ENCODE measurements at regions not wholly inside any gene's neighbourhood (a gene's known extent, or its start where the extent isn't known, plus 50 kb on each side); places are given as distances from the start of the nearest gene placed in this dataset.
"Not testable (repeated sequence)": the region's sequence is repeated elsewhere in the genome, so short reads cannot be mapped to it uniquely, and the experiment has no call there.

- in situ Hi-C loops (cut with MboI) = no loop called here
- H3K9me3 ChIP-seq (ENCODE audit: low read depth) = no peaks in the 10 kb centered on the region
- H3F3A ChIP-seq (ENCODE audit: insufficient read depth) = no peaks in the 10 kb centered on the region
- H3K4me1 ChIP-seq (ENCODE audit: insufficient read depth) = no peaks in the 10 kb centered on the region
- WGBS, 2 experiments (ENCODE audit: low coverage in 1 of 2, low lambda C conversion rate in 2 of 2, missing lambda C conversion rate in 2 of 2) = 56 to 76% methylated on average over 2 of the region's 2 CpGs
- H3K79me2 ChIP-seq (ENCODE audit: insufficient read depth) = no peaks in the 10 kb centered on the region
- no peaks in the 10 kb centered on the region for H3K9me2 ChIP-seq (ENCODE audit: insufficient read depth)
- no peaks in the 10 kb centered on the region for H3K36me3 ChIP-seq (ENCODE audit: low read depth)
- no peak overlapping the region for H3K27ac ChIP-seq
- H3K27me3 ChIP-seq (replicated peaks; ENCODE audit: insufficient read depth) = no peaks in the 10 kb centered on the region
- no peak overlapping the region for H3K4me2 ChIP-seq (ENCODE audit: unreplicated experiment)
- H2AFZ ChIP-seq = no peak overlapping the region
- TF ChIP-seq EZH2phosphoT487 (IDR thresholded peaks at IDR 0.05; ENCODE audit: insufficient read depth, low read depth) (no peak), EZH2 (IDR thresholded peaks at IDR 0.05; ENCODE audit: insufficient read depth, poor library complexity, severe bottlenecking) (no peak)
- H4K20me1 ChIP-seq (ENCODE audit: insufficient read depth) = no peaks in the 10 kb centered on the region
- DNase-seq = no peak
- no peak overlapping the region for H3K9ac ChIP-seq
- H3K4me3 ChIP-seq = no peak overlapping the region
Measured at GRCh38 chr18:42336139-42336538, 381.1 kb downstream of the PIK3C3 start.

- not testable (repeated sequence) for H3K36me3 ChIP-seq (ENCODE audit: low read depth); H3K27me3 ChIP-seq (replicated peaks; ENCODE audit: insufficient read depth)
Measured at GRCh38 chr18:42337337-42337736, 382.3 kb downstream of the PIK3C3 start.

GRCh38 chr18:42338683-42339082 is 383.6 kb downstream of the PIK3C3 start:
- no peak overlapping the region for H2AFZ ChIP-seq
- no peak overlapping the region for H3K4me3 ChIP-seq
- DNase-seq = no peak
- no peaks in the 10 kb centered on the region for H4K20me1 ChIP-seq (ENCODE audit: insufficient read depth)
- no peaks in the 10 kb centered on the region for H3K79me2 ChIP-seq (ENCODE audit: insufficient read depth)
- no peaks in the 10 kb centered on the region for H3K9me2 ChIP-seq (ENCODE audit: insufficient read depth)
- no peak for TF ChIP-seq EZH2 (IDR thresholded peaks at IDR 0.05; ENCODE audit: insufficient read depth, poor library complexity, severe bottlenecking)
- TF ChIP-seq EZH2phosphoT487 (IDR thresholded peaks at IDR 0.05; ENCODE audit: insufficient read depth, low read depth) = no peak
- no peaks in the 10 kb centered on the region for H3K36me3 ChIP-seq (ENCODE audit: low read depth)
- H3K27ac ChIP-seq = no peak overlapping the region
- no peaks in the 10 kb centered on the region for H3K9me3 ChIP-seq (ENCODE audit: low read depth)
- WGBS, 2 experiments (ENCODE audit: low coverage in 1 of 2, low lambda C conversion rate in 2 of 2, missing lambda C conversion rate in 2 of 2) = 13 to 19% methylated on average over 2 of the region's 2 CpGs
- H3K9ac ChIP-seq = no peak overlapping the region
- in situ Hi-C loops (cut with MboI) = no loop called here
- H3K4me1 ChIP-seq (ENCODE audit: insufficient read depth) = no peaks in the 10 kb centered on the region
- no peaks in the 10 kb centered on the region for H3K27me3 ChIP-seq (replicated peaks; ENCODE audit: insufficient read depth)
- no peak overlapping the region for H3K4me2 ChIP-seq (ENCODE audit: unreplicated experiment)
- H3F3A ChIP-seq (ENCODE audit: insufficient read depth) = no peaks in the 10 kb centered on the region

More at GRCh38 chr18:42337337-42337736, 382.3 kb downstream of the PIK3C3 start:
- DNase-seq; H3K27ac ChIP-seq; H3K9me2 ChIP-seq (ENCODE audit: insufficient read depth); H3K4me2 ChIP-seq (ENCODE audit: unreplicated experiment); H3K79me2 ChIP-seq (ENCODE audit: insufficient read depth); H2AFZ ChIP-seq; H3K9ac ChIP-seq; H3K4me1 ChIP-seq (ENCODE audit: insufficient read depth); H3F3A ChIP-seq (ENCODE audit: insufficient read depth); H3K4me3 ChIP-seq; in situ Hi-C loops (cut with MboI); H4K20me1 ChIP-seq (ENCODE audit: insufficient read depth); H3K9me3 ChIP-seq (ENCODE audit: low read depth): not testable (repeated sequence)
- WGBS, 2 experiments (ENCODE audit: low coverage in 1 of 2, low lambda C conversion rate in 2 of 2, missing lambda C conversion rate in 2 of 2) = 44 to 65% methylated on average over 2 of the region's 2 CpGs

- Histone ChIP-seq H3F3A (ENCODE audit: insufficient read depth) (no peaks in the 10 kb centered on the region), H3K27me3 (replicated peaks; ENCODE audit: insufficient read depth) (no peaks in the 10 kb centered on the region), H3K4me3 (no peak overlapping the region), H3K9ac (no peak overlapping the region), H3K36me3 (ENCODE audit: low read depth) (no peaks in the 10 kb centered on the region), H3K79me2 (ENCODE audit: insufficient read depth) (no peaks in the 10 kb centered on the region), H3K27ac (no peak overlapping the region), H3K9me3 (ENCODE audit: low read depth) (no peaks in the 10 kb centered on the region), H3K4me1 (ENCODE audit: insufficient read depth) (no peaks in the 10 kb centered on the region), H4K20me1 (ENCODE audit: insufficient read depth) (no peaks in the 10 kb centered on the region), H3K4me2 (ENCODE audit: unreplicated experiment) (no peak overlapping the region), H3K9me2 (ENCODE audit: insufficient read depth) (no peaks in the 10 kb centered on the region), H2AFZ (no peak overlapping the region)
- 58% methylated on average over 4 of the region's 4 CpGs for WGBS, 2 experiments (ENCODE audit: low coverage in 1 of 2, low lambda C conversion rate in 2 of 2, missing lambda C conversion rate in 2 of 2)
- no peak for DNase-seq
- TF ChIP-seq EZH2 (IDR thresholded peaks at IDR 0.05; ENCODE audit: insufficient read depth, poor library complexity, severe bottlenecking) (no peak), EZH2phosphoT487 (IDR thresholded peaks at IDR 0.05; ENCODE audit: insufficient read depth, low read depth) (no peak)
- in situ Hi-C loops (cut with MboI) = no loop called here
Measured at GRCh38 chr18:42339372-42339771, 384.3 kb downstream of the PIK3C3 start.

GRCh38 chr18:42340423-42341009 is 385.5 kb downstream of the PIK3C3 start:
- no peaks in the 10 kb centered on the region for H3K9me2 ChIP-seq (ENCODE audit: insufficient read depth)
- in situ Hi-C loops (cut with MboI) = no loop called here
- WGBS, 2 experiments (ENCODE audit: low coverage in 1 of 2, low lambda C conversion rate in 2 of 2, missing lambda C conversion rate in 2 of 2) = 26% methylated on average over 3 of the region's 3 CpGs

More at GRCh38 chr18:42340423-42341009, 385.5 kb downstream of the PIK3C3 start:
- TF ChIP-seq EZH2phosphoT487 (IDR thresholded peaks at IDR 0.05; ENCODE audit: insufficient read depth, low read depth) (no peak), EZH2 (IDR thresholded peaks at IDR 0.05; ENCODE audit: insufficient read depth, poor library complexity, severe bottlenecking) (no peak)
- no peaks in the 10 kb centered on the region for H3K36me3 ChIP-seq (ENCODE audit: low read depth)
- H3K9me3 ChIP-seq (ENCODE audit: low read depth) = no peaks in the 10 kb centered on the region
- DNase-seq = no peak
- no peak overlapping the region for H3K4me2 ChIP-seq (ENCODE audit: unreplicated experiment)
- no peaks in the 10 kb centered on the region for H4K20me1 ChIP-seq (ENCODE audit: insufficient read depth)
- no peak overlapping the region for H3K9ac ChIP-seq
- H3K79me2 ChIP-seq (ENCODE audit: insufficient read depth) = no peaks in the 10 kb centered on the region
- H3K27me3 ChIP-seq (replicated peaks; ENCODE audit: insufficient read depth) = no peaks in the 10 kb centered on the region; the same call in 1 of the 2 replicates
- H3K4me3 ChIP-seq = no peak overlapping the region
- no peak overlapping the region for H2AFZ ChIP-seq
- H3K4me1 ChIP-seq (ENCODE audit: insufficient read depth) = no peaks in the 10 kb centered on the region
- H3F3A ChIP-seq (ENCODE audit: insufficient read depth) = no peaks in the 10 kb centered on the region
- no peak overlapping the region for H3K27ac ChIP-seq
